Peyer's patch (tissue), 4 donors: ENCODE measurements at regions not wholly inside any gene's neighbourhood (a gene's known extent, or its start where the extent isn't known, plus 50 kb on each side); places are given as distances from the start of the nearest gene placed in this dataset.

Experiments
- CTCF ChIP-seq, 6 experiments: fragments of 450-650 bp in 4 of 6; fragments of 200-600 bp in 2 of 6; sonication (generic) in 1 of 6; IDR thresholded peaks; one replicate each; pipeline ENCODE4 v1.5.1; 2017 to 2019; ENCODE audit warnings: antibody characterized with exemption in 6 of 6, mild to moderate bottlenecking in 3 of 6, moderate library complexity in 1 of 6
- POLR2A ChIP-seq, 2 donors: fragments of 450-650 bp; IDR thresholded peaks; one replicate each; pipeline ENCODE4 v1.5.1; 2017; ENCODE audit warnings: antibody characterized with exemption in 2 of 2, mild to moderate bottlenecking in 2 of 2, moderate library complexity in 2 of 2

DNA sequence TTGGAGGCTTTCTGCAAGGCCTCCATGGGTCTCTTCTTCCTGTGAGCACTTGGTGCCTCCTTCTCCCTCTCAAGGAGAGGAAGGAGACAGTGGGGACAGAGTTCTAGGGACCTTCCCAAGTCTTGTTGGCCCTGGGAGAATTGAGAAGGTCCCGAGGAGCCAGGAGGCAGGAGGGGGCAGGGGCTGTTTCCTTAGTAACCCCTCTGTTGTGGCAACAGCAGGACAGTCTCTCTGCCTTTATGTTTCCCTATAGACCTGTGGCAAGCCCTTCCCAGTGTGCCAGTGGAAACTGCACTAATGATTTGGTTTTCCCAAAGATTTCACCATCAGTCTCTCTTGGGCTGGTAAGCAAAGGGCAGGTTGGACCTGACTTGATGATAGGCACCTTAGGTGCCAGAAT lies 87.8 kb upstream of the GALNT15 start:
- TF ChIP-seq CTCF (IDR thresholded peaks at IDR 0.05) (no peak), POLR2A (IDR thresholded peaks at IDR 0.05) (no peak)
